HG02571 (cell line): ENCODE measurements at regions not wholly inside any gene's neighbourhood (a gene's known extent, or its start where the extent isn't known, plus 50 kb on each side); places are given as distances from the start of the nearest gene placed in this dataset.
"Not testable (repeated sequence)": the region's sequence is repeated elsewhere in the genome, so short reads cannot be mapped to it uniquely, and the experiment has no call there.

ENCODE experiments used
- ATAC-seq: cut with Tn5 transposase; IDR thresholded peaks from one replicate; pipeline ENCODE4 v1.9.1; 2021; ENCODE audit warnings: mild to moderate bottlenecking, moderate library complexity; ENCODE audit not compliant: unreplicated experiment

DNA sequence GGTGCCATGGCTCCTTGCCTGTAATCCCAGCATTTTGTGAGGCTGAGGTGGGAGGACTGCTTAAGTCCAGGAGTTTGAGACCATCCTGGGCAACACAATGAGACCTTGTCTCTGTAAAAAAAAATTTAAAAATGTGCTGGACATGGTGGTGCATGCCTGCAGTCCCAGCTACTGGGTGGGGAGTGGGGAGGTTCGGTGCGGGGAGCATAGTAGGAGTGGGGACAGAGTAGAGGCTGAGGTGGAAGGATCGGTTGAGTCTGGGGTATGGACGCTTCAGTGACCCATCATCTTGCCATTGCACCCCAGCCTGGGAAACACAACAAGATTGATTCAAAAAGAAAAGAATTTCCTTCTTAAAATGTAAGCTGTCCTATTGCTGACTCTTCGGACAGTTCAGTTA lies 1490.0 kb upstream of the GBE1 start:
- ATAC-seq, result no peak

DNA sequence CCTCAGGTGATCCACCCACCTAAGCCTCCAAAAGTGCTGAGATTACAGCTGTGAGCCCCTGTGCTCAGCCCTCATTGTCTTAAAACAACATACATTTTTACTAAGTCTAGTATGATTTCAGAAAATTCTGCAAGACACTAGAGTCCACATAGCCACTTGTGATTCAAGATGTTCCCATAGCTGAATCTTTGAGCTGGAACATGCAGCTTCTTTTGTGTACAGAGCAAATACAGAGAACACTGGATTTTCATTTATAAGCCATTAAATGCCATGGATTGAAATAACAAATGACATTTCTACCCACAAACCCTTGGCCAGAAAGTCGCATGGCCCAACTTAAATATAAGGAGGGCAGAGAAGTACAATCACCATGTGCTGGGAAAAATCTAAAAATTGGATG lies 1489.2 kb upstream of the GBE1 start:
- ATAC-seq, result no peak

DNA sequence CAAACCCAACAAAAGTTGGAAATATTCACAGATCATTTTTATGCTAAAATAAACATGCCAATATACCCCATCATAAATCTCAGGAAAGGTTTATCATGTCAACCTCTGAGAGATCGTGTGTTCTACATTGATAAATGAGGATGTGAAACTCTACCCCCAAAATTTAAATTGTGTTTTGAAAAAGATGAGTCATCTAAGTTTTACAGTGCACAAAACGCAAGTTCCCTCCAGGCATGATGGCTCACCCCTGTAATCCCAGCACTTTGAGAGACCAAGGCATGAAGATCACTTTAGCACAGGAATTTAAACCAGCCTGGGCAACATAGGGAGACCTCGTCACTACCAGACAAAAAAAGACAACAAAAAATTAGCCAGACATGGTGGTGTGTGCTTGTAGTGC lies 1487.0 kb upstream of the GBE1 start:
- no peak for ATAC-seq

DNA sequence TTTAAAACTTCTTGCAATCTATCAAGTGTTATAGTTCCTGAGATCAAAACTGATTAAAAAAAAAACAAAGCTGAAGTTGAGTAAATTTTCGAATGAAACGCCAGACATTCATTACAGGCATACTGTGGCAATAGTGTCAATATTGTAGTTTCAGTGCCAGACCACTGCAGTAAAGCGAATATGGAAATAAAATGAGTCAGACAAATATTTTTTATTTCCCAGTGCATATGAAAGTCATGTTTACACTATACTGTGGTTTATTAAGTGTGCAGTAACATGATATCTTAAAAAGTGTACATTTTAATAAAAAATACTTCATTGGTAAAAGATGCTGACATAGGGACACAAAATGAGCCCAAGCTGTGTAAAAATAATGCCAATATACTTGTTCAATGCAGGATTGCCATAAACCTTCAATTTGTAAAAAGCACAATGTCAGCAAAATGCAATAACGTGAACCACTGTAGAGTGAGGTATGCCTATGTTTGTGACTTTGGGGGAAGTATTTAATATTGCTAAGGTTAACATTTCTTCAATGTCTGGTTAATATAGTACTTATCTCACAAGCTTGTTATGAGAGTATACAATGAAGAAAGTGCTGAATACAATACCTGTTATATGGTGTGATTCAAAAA lies 1473.9 kb upstream of the GBE1 start:
- ATAC-seq, result no peak

DNA sequence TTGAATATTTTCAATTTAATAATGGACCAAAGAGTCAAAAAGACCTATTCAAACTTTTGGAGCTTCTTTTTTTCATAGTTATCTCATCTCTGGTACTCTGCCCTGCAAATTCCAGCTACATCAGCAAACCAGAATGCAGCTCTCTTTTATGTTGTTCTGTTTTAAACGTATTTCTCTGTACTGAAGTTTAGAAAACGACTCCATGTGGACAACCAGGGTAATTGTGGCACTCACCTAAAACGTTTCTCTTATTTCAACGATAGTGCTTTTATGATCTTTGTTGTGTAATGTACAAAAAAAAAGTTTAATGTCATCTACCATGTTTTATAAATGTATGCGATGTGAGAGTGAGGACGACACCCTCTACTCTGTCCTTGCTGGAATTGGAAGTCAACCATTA lies 1472.3 kb upstream of the GBE1 start:
- no peak for ATAC-seq

DNA sequence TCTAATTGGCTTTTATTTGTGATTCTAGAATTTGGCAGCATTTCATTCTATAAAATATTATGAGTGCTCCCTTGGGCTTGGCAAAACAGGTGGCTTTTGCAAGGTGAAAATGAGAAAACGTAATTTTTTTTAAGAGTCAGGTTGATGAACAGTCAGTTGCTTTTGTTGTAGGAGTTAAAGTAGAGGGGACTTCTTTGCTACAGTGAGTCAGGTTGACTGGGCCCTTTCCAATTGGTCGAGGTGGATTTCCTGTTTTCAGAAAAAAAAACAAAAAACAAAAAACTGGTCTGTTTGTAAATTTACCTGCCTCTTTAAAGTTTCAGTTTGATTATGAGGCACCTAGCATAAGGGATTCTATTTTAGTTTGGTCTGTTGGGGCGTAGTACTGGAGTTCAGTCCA lies 1469.4 kb upstream of the GBE1 start:
- ATAC-seq, result no peak

DNA sequence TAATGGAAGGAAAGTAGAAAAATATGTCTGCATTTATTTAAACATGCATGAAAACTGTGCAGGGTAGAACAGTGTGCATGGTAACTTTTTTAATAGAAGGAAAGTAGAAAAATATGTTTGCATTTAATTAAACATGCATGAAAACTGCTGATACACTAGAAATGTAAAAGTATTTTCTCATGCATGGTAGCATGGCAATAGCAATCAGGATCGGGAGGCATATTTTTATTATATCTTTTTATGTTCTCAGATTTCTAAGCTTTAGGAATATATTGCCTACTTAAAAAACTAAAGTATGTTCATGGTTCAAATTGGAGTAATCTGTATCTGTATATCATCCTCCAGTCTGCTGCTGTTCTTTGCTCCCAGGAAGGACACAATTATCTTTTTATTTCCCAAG lies 1468.9 kb upstream of the GBE1 start:
- no peak for ATAC-seq

DNA sequence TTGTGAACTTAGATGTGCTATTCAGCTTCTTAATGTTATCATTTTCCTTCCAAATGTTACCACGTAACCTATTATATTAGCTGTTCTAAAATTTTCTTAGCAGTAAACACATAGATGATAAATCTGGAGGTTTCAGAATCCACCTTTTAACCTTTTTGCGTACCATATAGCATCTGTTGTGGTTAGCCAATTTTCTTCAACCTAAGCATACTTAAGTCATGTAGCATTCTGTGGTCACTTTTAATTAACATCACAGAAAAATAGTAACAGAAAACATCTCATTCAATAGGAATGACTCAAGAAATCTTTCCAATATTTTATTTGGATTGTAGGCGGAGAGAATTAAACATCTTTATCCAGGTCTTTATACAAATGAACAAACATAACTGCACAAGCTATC lies 1465.3 kb upstream of the GBE1 start:
- no peak for ATAC-seq

DNA sequence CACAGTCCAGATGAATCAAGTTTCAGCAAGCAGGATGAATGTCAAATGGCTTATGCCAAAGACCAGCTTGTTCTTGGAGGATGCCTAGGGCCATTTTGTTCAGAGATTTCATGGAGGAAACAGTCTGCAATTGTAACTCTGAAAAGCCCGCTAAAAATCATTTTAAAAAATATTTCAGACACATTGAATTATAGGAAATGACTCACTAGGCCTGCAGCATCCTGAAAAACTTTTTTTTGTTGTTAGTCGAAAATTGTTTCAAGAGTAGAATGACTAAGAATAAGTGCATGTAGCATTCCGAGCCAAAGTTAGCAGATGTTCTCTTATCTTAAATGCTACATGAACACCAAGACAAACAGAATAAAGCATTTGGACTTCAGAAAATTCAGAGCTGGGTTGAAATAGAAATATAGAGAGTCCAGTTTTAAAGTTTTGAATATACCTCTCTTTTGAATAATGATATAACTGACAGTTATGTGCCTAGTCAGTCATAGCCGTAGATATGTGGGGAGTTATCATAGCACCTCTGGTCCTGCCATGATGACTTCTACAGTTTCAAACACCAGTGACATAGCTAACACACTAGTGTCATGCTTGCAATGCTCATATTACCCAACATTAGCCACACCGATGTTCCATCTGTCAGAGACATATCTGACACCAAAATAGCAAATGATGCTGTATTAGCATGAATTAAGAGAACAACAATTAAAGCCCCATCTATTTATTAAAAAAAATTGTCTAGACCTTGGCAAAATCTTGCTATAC lies 1462.8 kb upstream of the GBE1 start:
- ATAC-seq, result no peak

DNA sequence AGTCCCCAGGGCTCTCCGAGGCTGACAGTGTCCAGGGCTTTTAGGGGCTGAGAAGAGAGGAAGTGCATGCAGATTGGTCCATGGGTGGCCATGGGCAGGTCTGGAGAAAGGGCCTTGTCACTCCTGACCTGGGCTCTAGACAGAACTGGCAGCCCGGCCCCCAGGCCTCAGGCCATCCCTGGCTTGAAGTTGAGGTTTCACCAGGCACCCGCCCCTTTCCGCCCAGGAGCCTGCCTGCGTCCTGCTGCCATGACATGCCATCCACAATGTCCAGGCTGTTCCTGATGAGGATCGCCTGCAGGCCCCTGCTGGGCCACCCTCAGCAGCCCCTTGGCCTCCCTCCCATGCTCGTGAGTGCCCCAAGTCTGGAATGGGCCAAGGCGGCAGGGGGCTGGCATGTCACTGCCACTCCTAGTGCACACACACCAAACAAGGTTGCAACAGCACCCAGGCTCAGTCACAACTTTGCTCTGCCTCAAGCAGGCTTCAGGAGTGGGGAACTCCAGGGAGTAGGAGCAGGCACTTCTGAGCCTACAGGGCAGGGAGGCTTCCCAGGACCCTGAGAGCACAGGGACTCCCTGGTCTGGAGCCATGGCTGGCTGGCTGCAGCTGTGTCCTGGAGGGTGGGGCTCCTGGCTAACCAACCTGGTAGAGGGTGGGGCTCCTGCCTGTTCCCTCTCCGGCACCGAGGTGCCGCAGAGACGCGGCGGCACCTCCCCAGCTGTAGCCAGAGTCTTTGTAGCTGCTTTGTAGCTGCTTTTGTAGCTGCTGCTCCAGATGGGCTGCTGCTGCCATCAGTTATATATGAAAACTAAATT lies 1457.1 kb upstream of the GBE1 start:
- ATAC-seq, result no peak

DNA sequence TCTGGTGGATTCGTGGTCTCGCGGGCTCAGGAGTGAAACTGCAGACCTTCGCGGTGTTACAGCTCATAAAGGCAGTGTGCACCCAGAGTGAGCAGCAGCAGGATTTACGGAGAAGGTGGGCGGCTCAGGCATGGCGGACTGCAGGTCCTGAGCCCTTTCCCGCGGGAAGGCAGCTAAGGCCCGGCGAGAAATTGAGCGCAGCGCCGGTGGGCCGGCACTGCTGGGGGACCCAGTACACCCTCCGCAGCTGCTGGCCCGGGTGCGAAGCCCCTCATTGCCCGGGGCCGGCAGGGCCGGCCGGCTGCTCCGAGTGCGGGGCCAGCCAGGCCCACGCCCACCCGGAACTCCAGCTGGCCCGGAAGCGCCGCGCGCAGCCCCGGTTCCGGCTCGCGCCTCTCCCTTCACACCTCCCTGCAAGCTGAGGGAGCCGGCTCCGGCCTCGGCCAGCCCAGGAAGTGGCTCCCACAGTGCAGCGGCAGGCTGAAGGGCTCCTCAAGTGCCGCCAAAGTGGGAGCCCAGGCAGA lies 1456.2 kb upstream of the GBE1 start:
- not testable (repeated sequence) for ATAC-seq

DNA sequence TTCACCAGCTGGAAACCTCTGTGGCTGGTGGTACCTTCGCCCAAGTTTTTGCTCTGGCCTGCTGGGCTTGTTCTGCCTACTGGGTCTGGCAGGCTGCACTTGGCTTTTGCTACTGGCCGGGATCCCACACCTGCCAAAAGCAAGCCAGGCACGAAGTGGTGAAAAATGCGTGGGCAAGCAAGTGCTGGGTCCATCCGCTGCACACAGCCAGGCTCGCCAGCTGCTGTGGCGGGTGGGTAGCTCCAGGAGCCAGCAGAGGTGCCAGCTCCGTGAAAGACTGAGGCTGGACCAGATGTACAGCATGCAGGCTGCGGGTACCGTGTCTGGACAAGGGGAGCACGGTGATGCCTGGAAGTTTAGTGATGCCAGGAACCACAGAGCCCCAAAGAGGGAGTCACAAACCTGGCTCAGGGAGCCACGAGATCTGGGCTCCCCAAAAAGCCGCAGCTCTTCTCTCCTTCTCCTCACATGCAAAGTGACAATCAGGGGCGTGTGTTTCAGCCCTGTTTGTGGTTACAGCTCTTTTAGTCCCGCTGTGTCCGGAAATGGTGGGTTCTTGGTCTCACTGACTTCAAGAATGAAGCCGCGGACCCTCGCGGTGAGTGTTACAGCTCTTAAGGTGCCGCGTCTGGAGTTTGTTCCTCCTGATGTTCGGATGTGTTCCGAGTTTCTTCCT lies 1455.6 kb upstream of the GBE1 start:
- no peak for ATAC-seq

DNA sequence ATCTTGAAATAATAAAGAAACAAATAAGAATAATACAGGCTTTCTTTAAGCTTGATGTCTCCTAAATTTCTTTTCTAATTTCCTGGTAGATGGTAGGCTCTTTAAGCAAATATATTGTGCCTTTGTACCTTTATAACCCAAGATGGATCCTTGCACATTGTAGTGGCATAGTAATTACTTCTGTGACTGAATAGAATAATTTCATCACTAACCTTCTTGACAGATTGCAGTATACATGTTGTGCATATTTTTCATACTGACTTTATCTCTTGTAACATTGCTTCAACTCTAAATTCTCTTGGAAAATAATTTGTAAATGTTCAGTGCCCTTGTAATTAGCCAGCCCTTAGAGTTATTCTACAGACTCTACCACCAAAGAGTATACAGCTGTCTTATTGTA lies 1433.8 kb upstream of the GBE1 start:
- no peak for ATAC-seq

DNA sequence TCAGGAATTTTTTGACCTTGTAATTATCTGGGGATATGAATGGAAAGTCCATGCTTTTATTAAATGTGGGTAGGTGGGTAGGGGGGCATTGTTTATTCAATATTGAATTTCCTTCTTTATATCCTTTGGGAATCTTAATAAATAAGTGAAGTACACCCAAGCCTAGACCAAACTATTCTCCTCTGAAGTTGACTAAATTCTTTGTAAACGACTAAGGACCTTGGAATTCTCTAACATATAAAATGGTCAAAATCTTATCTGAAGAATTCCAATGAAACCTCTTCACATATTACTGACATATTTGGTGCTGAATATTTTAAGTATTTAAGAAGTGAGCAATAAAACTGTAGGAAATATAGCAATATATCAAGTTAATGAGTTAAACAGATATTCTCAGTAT lies 1432.1 kb upstream of the GBE1 start:
- no peak for ATAC-seq

DNA sequence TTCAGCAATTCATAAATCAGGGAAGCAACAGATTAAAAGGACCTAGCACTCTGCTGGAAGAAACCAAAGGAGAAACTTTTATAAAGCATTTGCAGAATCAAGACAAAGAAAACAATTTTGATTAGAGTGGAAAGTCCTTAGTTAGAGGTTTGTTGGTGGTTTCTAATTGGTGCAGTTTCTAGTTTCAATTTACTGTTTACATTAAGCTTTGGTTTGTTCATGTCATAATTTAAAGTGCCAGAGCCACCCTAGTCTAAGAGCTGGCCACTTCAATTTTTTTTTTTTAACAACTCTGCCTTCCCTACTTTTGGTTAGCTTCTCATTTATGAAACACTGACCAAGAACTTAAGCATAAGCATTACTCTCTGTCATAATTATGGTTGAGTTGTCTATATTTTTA lies 1428.2 kb upstream of the GBE1 start:
- ATAC-seq, result no peak

DNA sequence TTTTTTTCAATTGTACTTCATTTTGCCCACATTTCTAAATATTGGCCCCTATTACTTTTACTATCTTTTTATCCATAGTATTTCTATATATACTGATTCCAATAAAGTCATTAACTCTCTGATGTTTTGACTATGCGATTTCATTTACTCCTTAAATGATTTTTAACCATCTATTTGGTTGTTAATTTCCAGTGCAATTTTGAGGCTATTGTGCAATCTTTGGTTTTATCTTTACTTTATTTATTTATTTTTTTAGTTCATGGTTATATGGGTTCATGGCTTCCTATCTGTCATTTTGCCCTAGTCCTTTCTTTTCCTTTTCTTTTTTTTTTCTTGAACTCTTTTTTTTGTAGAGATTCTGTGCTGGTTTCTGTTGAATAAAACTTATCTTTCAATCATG lies 1408.0 kb upstream of the GBE1 start:
- ATAC-seq, result no peak

DNA sequence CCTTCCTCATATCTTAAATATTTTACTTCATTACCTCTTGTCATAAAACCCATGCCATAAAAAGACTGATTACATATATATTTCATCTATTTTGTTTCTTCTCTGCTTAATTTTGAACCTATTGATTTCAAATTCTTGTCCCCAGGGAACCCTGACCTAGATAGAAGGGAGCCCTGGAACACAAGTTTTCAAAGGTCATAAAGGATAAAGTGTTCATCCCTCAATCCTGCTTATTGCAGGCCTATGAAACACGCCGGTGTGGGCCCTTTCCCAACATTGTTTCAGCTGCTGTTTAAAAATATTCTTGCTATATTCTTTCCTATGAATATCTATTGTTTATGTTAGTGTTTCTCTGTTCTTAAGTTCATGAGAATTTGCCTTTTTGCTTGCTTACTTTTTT lies 1389.5 kb upstream of the GBE1 start:
- ATAC-seq, result no peak

DNA sequence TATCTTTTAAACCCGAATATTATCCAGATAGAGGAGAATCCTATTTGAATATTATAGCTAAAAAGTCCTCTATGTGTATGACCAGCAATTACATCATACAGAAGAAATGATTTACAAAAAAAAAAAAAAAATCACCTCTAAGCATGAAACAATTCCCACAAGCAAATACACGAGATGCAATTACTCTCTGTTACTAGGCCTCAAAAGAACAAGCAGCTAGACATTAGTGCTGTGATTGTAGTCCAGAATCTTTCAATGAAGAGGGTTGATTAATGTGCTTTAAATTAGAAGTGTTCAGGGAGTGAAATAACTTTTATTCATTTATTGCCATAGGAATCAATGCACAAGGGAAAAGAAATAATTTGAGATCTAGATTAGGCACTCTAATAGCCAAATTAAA lies 1379.5 kb upstream of the GBE1 start:
- ATAC-seq, result no peak

DNA sequence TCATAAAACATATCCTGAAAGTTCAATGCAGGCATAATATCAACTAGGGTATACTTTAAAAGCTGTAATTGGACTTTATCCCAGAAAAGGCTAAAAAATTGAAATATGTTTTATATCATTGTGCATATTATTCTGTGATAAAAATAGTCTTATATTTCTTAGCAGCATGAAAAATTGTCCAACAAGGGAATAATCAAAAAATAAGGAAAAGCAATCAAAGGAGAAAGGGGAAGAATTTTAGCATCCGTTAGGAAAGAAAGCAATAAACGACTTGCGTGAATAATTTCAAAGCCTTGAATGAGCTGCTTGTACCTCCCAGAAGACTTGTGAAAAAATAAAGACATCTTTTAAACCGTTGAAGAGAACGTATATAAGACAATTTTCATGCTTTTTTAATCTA lies 1369.8 kb upstream of the GBE1 start:
- no peak for ATAC-seq

DNA sequence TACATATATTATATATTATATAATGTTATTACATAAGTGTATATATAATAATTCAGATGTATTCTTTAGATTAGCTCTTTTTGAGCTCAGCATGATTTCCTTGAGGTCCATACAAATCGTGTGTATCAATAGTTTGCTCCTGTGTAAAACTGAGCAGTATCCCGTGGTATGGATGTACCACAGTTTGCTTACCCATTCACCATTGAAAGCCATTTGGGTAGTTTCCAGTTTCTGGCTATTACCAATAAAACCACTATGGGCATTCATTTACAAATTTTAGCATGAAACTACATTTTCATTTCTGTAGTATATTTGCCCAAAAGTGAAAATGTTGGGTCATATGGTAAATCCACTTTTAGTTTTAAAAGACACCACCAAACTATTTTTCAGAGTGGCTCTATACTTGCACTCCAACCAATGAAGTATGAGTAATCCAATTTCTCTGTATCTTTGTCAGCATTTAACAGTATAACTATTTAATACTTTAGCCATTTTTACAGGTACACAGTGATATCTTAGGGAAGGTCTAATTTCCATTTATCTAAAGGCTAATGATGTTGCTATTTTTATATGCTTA lies 1361.4 kb upstream of the GBE1 start:
- no peak for ATAC-seq

DNA sequence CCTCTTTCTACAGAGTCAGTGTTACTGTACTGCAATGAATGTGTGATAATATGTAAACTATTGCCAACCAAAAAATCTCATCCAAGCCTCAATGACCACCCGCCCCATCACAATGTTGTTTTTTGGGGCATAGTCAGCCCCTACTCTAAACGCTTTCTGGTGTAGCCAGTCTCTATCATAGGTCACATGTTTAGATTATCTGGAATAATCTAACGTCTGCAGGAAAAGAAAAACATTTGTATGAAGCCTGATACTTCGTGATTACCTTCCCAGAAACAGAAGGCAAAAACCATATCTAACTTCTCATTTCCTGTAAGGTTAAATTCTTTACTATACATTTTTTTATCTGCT lies 1331.8 kb upstream of the GBE1 start:
- ATAC-seq, result no peak
